HFFc6 (cell line): ENCODE measurements at regions not wholly inside any gene's neighbourhood (a gene's known extent, or its start where the extent isn't known, plus 50 kb on each side); places are given as distances from the start of the nearest gene placed in this dataset.

Source experiments
- DNase-seq: peaks from one replicate; pipeline ENCODE4 v3.0.0-alpha.2; 2018
- H3K27ac Mint-ChIP-seq: 2 replicates; pipeline ENCODE4 v1.8.0; 2020; ENCODE audit warnings: mild to moderate bottlenecking, mixed read lengths
- H3K27me3 Mint-ChIP-seq: 2 replicates; pipeline ENCODE4 v1.8.0; 2021; ENCODE audit warnings: mild to moderate bottlenecking, moderate library complexity, mixed read lengths; ENCODE audit not compliant: insufficient read depth
- H3K36me3 Mint-ChIP-seq: 2 replicates; pipeline ENCODE4 v1.8.0; 2021; ENCODE audit warnings: low read depth, mixed read lengths
- H3K4me1 Mint-ChIP-seq: 2 replicates; pipeline ENCODE4 v1.8.0; 2020; ENCODE audit warnings: low read depth, mixed read lengths
- H3K4me3 Mint-ChIP-seq: 2 replicates; pipeline ENCODE4 v1.8.0; 2020; ENCODE audit warnings: mild to moderate bottlenecking, moderate library complexity, mixed read lengths
- H3K9me3 Mint-ChIP-seq: 2 replicates; pipeline ENCODE4 v1.8.0; 2020; ENCODE audit warnings: mild to moderate bottlenecking, mixed read lengths
- TF ChIP-seq, protein P1 (sequence below): fragments of 200-600 bp; sonication (generic); IDR thresholded peaks from 2 replicates; pipeline ENCODE4 v1.5.0; 2021; ENCODE audit warnings: antibody characterized with exemption, mild to moderate bottlenecking

- no peak for DNase-seq
- no peak overlapping the region for H3K27ac Mint-ChIP-seq
These were observed 1629.0 kb upstream of the PIK3C3 start for GRCh38 chr18:40325988-40326387.

DNA sequence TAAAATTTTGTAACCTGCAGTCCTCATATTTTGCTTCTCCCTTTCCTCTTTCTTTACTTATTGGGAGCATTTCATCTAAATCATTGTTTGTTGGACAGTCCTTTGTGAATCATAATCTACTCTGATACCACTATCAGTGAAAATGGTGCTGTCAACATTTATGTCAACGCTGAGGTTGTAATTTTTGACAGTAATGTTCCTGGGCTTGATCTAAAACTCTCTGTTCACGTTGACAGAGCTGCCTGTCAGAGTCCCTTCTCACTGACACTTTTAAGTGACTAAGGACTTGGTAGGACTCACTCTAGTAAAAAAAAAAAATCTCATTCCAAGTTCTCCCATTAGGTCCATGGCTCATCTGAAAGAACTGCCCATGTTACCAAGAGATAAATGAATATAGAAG, 1640.8 kb upstream of the PIK3C3 start:
- H3K9me3 Mint-ChIP-seq: peaks cover 14% of the 10 kb centered on the region
- H3K36me3 Mint-ChIP-seq: no peaks in the 10 kb centered on the region
- no peaks in the 10 kb centered on the region for H3K4me1 Mint-ChIP-seq
- H3K4me3 Mint-ChIP-seq: no peak overlapping the region
- TF ChIP-seq, protein P1, sequence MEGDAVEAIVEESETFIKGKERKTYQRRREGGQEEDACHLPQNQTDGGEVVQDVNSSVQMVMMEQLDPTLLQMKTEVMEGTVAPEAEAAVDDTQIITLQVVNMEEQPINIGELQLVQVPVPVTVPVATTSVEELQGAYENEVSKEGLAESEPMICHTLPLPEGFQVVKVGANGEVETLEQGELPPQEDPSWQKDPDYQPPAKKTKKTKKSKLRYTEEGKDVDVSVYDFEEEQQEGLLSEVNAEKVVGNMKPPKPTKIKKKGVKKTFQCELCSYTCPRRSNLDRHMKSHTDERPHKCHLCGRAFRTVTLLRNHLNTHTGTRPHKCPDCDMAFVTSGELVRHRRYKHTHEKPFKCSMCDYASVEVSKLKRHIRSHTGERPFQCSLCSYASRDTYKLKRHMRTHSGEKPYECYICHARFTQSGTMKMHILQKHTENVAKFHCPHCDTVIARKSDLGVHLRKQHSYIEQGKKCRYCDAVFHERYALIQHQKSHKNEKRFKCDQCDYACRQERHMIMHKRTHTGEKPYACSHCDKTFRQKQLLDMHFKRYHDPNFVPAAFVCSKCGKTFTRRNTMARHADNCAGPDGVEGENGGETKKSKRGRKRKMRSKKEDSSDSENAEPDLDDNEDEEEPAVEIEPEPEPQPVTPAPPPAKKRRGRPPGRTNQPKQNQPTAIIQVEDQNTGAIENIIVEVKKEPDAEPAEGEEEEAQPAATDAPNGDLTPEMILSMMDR: no peak
- no peak for DNase-seq
- no peaks in the 10 kb centered on the region for H3K27me3 Mint-ChIP-seq
- no peak overlapping the region for H3K27ac Mint-ChIP-seq

More at GRCh38 chr18:40325988-40326387, 1629.0 kb upstream of the PIK3C3 start:
- Mint-ChIP-seq H3K36me3 (no peaks in the 10 kb centered on the region), H3K9me3 (peaks cover 19% of the 10 kb centered on the region), H3K27me3 (no peaks in the 10 kb centered on the region), H3K4me1 (no peaks in the 10 kb centered on the region), H3K4me3 (no peak overlapping the region)
- TF ChIP-seq, protein P1: no peak

GRCh38 chr18:40313030-40313642, 1641.9 kb upstream of the PIK3C3 start:
- H3K9me3 Mint-ChIP-seq: peaks cover 14% of the 10 kb centered on the region
- no peak for DNase-seq
- no peaks in the 10 kb centered on the region for H3K27me3 Mint-ChIP-seq
- H3K36me3 Mint-ChIP-seq: no peaks in the 10 kb centered on the region
- no peaks in the 10 kb centered on the region for H3K4me1 Mint-ChIP-seq
- H3K4me3 Mint-ChIP-seq: no peak overlapping the region
- H3K27ac Mint-ChIP-seq: no peak overlapping the region
- TF ChIP-seq, protein P1: no peak

GRCh38 chr18:40307627-40308026, 1647.4 kb upstream of the PIK3C3 start:
- no peaks in the 10 kb centered on the region for H3K36me3 Mint-ChIP-seq
- no peaks in the 10 kb centered on the region for H3K4me1 Mint-ChIP-seq
- H3K9me3 Mint-ChIP-seq: peaks cover 20% of the 10 kb centered on the region
- H3K4me3 Mint-ChIP-seq: no peak overlapping the region
- DNase-seq: no peak
- H3K27me3 Mint-ChIP-seq: peaks cover 2% of the 10 kb centered on the region; the same call in 1 of the 2 replicates
- TF ChIP-seq, protein P1: no peak
- no peak overlapping the region for H3K27ac Mint-ChIP-seq

DNA sequence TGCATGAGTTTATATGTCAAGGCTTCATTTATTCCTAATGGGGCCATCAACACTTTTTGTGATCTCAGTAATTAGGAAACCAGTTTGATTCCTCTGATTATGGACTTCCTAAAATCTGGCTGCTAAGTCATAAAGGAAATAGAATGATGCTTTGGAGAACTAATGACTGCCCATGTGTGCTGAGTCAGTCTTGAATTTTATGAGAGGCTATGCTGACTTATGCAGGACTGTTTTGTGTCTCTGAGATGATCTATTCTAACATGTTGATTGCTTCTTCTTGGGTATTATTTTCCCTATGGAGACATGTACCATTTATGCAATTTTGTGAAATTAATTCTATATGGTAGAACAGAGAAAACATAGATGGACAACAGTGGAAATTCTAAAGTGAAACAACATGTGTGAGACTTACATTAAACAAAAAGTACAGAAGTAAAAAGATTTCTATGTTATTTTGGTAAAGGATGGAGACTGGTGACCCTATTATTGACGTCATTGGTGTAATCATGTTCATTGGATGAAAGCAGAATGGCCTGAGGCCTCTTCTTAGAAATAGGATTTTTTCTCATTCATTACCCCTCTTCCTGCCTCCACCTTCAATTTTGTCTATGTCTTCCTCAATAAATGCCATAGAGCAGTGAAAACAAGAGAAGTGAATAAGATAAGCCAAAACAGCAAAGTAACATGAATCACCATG, 1658.2 kb upstream of the PIK3C3 start:
- Mint-ChIP-seq H3K4me3 (no peak overlapping the region), H3K27ac (no peak overlapping the region), H3K27me3 (no peaks in the 10 kb centered on the region; the same call in 1 of the 2 replicates), H3K4me1 (no peaks in the 10 kb centered on the region), H3K9me3 (peaks cover 23% of the 10 kb centered on the region), H3K36me3 (no peaks in the 10 kb centered on the region)
- TF ChIP-seq, protein P1: no peak
- no peak for DNase-seq
